Myocyte (in vitro differentiated cells): ENCODE measurements at regions not wholly inside any gene's neighbourhood (a gene's known extent, or its start where the extent isn't known, plus 50 kb on each side); places are given as distances from the start of the nearest gene placed in this dataset.
"Not testable (repeated sequence)": the region's sequence is repeated elsewhere in the genome, so short reads cannot be mapped to it uniquely, and the experiment has no call there.

Experiments used
- DNase-seq: peaks from one replicate; pipeline ENCODE4 v3.0.0-alpha.2; 2012; ENCODE audit warnings: low read depth

DNA sequence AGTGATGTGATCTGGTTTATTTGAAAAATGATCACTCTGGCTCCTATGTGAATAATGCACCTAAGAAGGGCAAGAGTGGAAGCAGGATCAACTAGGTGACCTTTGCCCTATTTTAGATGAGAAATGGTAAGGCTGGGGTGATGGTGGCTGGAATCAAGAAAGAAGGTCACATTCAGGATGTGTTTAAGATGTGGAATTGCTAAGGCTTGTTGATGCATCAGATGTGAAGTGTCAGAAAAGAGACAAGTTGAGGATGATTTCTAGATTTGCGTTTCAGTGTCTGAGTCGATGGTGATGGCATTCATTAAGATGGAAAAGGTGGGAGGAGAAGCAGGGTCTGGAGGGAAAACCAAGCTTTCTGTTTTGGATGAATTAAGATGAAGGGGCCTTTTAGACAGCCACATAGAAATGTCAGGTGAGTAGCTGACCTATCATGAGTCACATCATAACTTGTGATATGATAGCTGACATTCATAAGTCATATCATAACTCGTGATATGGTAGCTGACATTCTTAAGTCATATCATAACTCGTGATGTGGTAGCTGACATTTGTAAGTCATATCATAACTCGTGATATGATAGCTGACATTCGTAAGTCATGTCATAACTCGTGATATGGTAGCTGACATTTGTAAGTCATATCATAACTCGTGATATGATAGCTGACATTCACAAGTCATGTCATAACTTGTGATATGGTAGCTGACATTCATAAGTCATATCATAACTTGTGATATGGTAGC lies 101.2 kb upstream of the SEC11C start:
- no peak for DNase-seq

DNA sequence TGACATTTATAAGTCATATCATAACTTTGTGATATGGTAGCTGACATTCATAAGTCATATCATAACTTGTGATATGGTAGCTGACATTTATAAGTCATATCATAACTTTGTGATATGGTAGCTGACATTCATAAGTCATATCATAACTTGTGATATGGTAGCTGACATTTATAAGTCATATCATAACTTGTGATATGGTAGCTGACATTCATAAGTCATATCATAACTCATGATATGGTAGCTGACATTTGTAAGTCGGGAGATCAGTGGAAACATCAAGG lies 100.7 kb upstream of the SEC11C start:
- DNase-seq, result not testable (repeated sequence)

DNA sequence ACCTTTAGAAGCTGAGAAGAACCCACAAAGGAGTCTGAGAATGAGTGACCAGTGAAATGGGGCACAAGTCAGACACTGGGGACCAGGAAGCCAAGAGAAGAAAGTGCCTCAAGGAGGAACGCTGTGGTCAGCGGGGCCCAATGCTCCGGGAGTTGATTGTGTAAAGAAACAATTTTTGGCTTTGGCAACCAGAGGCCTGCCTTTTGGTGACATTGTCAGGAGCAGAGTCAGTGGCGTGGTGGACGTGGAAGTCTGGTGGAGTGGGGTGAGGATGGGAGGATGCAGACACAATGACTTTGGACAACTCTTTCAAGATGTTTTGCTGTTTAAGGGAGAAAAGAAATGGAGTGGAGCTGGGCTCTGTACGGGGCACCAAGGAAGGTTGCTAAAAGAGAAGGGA lies 100.2 kb upstream of the SEC11C start:
- DNase-seq, result no peak

DNA sequence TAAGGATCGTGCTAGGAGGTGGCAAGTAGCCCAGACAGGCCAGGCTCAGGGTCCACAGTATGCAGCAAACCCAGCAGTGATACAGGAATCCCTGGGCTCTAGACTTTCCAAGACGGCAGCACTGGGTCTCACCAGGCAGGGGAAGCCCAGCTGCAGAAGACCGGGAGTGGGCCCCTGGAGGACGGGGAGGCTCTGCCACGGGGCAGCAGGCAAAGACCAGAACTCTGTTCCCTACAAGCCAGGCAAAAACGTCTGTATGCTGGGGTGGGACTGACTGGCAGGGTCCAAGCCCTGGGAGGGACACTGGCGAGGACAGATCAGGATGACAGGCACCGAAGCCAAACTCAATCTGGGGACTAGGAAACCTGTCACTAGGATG lies 98.9 kb upstream of the SEC11C start:
- DNase-seq, result no peak

DNA sequence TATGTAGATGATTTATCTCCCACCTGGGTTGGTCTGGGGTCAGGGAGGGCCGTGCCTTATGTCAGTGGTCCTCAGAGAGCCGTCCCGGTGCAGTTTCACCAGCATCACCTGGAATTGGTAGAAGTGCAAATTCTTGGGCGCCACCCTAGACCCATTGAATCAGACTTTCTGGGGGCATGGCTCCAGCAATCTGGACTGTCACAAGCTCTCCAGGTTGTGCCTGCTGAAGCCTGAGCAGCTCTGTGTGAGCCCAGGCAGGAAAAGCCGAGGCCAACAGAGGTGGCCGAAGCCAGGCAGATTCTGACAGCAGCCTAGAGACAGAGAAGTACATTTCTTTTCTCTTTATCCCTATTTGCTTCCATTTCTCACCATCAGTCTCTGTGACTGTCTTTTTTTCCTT lies 98.4 kb upstream of the SEC11C start:
- DNase-seq, result no peak

DNA sequence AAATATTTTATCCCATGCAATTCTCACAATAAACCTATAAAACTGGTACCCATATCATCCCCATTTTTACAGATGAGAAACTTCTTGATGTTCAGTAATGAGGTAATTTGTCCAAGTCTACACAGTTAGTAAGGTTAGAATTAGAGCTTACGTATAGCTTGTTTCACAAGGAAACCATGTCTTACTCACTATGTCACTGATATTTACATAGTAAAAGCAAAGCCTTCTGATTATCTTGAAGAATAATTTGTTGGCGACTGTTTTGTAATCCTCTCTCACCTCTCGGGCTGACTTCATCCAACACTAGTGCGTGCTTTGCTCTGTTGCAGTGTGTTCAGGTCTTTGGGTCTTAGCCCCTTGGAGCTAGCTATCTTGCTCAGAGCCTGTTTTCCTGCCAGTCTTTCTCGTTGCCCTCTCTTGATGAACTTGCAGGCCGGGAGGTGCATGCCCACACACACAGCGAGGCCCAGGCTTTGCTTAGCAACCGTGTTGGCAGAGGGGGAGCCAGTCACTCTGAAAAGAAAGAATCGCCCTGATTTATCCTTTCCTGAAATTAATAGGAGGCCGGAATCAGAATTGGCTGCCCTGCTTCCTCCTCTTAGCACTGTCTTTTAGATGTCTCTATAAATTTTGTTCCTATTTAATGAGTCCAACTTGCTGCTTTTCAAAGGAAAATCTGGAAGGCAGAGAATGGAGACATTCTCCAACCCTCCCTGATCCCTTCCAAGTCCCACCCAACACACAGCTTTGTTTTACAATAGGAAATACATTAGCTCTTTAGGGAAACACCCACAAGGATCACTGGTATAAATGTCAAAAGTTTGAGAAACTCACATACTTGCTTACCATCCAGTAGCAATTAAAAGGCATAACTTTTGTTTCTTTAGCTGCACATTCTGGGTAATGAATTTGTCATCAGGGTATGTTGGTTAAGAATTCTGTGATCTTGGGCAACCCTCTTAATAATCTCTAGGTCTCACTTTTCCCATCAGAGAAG lies 97.6 kb upstream of the SEC11C start:
- DNase-seq, result no peak

DNA sequence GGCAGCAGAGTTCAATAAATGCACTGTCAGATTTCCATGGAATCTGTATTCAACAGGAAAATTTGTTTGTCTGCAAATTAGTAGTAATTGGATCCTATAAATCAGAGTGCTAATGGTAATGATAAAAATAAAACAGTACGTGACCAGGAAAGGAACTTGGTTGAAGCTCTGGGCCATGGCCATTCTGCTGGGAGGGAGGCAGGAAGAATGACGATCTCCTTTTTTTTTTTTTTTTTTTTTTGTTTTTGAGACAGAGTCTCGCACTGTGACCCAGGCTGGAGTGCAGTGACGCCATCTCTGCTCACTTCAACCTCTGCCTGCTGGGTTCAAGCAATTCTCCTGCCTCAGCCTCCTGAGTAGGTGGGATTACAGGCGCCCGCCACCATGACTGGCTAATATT lies 94.8 kb upstream of the SEC11C start:
- DNase-seq, result no peak

DNA sequence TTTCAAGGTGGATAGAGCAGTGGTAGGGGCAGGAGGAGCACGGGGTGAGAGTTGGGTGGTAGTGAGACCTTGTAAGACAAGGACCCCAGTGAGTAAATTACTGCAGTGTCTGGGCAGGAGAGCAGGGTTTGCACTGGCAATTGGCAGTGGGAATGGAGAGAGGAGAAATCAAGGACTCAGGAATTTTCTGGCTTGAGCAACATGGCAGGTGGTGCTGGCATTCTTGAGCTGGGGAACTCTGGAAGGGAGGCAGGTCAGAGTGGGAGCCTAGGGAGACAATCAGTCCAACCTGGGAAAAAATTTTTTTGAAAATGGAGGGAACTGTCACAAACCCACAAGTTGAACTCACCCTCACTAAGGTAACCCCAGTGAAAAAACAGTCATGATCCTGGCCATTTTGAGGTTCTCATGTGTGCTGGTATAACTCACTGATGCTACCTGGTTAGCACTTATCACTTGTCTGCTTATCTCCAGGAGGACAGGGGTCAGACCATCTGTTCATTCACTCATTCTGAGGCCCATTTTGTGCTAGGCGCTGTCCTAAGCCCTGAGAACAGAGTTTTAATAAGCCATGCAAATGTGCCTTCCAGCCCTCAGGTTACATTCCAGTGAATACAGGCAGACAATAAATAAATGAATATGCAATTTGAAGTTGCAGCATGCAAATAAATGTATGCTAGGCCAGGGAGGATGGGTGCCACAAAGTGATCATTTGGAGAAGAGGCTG lies 92.2 kb upstream of the SEC11C start:
- DNase-seq, result no peak

DNA sequence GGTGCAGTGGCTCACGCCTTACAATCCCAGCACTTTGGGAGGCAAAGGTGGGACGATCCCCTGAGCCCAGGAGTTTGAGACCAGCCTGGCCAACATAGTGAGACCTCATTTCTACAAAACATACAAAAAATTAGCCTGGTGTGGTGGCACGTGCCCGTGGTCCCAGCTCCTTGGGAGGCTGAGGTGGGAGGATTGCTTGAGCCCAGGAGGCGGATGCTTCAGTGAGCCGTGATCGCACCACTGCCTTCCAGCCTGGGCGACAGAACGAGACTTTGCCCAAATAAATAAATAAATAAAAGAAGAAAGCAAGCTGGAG lies 91.7 kb upstream of the SEC11C start:
- no peak for DNase-seq

DNA sequence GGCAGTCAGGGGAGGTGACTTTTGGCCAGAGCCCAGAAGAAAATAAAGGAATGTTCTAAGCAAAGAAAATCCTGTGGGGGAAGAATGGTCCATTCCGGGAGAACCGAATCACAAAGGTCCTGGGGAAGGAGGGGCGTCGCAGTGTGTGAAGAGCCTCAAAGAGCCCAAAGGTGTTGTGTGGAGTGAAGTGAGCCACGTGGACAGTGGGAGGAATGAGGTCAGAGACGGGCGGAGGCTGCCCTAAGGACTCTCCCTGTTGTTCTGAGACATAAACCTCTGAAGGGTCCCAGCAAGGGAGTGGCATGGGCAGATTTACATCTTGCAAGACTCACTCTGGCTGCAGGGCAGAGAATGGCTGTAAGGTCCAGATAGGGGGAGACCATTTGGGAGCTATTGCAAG lies 91.3 kb upstream of the SEC11C start:
- DNase-seq, result no peak

DNA sequence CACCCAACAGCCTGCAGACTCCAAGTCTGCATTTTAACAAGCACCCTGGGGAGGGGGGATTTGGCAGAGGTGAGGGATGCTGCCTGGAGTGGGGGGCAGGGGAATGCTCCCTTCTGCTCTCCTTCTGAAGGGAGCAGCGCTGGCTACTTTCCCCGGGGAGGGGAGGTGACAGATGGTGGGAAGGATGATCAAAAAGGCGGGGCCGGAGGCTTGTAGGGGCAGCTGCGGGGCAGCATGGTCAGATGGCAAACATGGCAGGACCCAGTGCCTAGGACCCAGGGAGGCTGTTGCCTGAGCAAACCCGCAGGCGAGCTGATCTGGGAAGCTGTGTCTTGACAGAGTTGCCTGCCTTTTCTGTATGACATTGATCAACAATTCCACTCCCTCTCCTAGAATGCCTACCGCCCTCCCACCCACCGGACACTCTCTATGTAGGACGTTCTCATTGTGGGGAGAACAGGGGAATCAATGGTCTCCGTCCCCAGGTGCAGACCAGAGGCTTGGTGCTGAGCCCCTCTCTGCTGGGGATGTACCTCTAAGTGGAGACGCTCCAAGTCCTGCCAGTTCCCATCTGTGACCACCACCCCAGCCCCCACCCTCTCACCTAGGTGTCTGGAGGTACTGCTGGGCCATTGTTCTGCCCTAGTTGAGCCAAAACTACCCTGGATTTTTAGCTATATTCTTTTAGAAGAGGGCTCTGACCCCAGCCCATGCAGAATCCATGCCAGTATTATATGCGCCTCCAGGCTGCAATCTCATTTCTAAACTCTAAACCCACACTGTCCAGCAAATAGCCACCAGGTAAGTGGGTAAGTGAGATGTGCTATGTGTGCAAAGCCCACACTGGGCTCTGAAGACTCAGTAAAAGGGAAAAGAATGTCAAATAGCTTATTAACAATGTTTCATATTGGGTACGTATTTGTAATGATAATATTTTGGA lies 89.7 kb upstream of the SEC11C start:
- peak; percentile 35 for DNase-seq

DNA sequence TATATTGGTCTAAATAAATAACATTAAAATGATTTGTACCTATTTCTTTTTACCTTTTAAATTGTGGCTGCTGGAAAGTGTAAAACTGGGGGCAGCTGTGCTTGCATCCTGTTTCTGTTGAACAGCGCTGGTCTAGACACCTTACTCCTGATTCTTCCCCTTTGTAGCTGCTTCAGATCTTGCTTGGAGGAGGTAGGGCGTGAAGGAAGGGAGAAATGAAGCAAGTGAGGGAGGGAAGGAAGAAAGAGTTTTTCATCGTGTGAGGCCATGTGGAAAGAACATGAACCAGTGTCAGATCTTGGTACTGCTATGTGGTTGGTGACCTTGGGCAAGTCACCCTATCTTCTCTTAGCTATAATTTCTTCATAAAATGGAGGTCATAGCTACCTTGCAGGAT lies 89.0 kb upstream of the SEC11C start:
- no peak for DNase-seq

DNA sequence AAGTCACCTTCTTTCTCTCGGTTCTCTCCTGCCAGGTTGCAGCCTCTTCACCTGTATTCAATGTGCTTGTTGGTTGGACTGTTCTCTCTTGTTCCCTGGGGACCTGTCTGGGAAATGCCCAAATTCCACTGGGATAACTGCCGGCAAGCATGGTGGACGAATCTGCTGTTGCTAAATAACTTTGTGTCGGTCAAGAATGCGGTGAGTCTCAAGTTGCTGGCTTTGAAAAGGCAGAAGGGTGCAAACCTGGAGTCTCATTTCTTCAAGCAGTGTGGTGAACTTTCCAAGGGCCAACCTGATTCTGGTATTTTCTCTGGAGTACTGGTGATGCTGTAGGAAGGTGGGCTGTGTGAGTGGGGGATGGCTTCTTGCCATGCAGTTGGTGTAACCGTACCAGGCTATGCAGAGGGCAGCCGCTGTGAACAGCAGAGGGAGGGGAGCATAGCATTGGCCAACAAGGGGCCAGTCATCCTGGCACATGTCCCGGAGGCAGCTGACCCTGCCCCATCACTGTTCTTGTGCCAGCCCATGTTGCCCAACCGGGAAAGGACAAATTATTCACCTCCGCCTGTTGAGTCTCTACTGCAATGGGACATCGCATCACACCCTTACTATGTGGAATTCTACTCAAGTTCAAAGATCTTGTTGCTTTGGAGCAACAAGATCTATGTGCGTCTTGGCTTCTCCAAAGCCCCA lies 88.1 kb upstream of the SEC11C start:
- DNase-seq, result peak; percentile 44

DNA sequence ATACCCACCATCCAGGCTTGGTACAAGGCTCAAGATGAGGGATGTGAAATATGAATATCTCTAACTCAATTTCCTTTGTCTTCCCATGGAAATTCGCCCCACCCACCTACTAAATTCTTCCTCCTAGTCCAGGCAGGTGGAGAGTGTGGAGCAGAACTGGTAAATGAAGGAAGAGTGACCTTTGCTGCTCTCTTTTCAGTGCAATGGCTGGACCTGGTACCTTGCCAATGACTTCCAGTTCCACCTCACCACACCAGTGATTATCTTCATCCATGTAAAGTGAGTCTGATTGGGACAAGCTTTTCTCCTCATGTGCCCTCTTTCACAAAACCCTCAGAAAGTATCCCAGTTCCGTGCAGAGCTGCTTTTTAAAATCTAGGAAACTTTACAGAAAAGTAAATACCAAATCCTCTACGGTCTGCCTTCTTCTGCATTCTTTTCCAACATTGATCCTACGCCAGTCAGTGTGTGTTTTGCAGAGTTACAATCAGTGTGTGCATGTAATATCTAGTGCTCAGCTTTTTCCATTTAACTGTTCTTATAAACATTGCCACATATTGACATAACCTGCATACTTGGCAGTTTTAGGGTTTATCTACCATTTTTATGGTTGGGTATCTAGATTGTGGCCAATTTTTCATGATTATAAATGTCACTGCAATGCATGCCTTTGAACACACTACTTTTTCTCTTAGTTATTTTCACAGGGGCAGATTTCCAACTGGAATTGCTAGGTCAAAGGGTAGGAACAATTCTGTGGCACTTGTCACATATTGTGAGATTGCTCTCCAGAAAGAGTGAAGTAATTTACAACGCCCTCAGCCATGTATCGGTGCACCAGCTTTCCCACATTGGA lies 86.5 kb upstream of the SEC11C start:
- DNase-seq, result no peak

DNA sequence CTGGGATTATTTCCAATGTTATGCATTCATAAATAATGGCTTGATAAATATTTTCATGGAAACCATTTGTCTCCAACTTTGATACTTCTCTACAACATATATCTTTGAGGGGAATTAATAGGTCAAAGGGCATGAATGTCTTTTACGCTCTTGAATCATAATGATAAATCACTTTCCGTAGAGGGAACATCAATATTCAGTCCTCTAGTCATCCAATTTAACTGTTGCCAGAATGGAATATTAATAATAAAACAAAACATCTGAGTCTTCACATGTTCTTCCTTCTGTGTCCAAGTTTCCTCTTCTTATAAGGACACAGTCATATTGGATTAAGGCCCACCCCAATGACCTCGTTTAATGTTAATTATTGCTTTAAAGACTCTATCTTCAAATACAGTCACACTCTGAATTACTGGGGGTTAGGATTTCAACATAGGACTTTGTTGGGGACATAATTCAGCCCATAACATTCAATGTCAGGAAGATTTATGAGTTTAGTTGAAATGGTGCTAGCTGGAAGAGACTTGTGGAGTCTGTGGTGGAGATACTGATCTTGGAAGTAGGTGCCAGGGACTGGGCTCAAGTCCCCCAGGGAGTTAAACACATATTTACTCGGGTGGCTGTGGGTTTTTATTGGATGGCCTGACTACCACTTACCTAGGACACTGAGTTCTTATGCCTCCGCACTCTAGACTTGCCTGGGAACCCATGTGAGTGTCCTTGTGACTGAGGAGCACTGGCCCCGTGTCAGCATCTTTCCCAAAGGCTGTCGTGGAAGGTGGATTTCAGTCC lies 85.0 kb upstream of the SEC11C start:
- no peak for DNase-seq

DNA sequence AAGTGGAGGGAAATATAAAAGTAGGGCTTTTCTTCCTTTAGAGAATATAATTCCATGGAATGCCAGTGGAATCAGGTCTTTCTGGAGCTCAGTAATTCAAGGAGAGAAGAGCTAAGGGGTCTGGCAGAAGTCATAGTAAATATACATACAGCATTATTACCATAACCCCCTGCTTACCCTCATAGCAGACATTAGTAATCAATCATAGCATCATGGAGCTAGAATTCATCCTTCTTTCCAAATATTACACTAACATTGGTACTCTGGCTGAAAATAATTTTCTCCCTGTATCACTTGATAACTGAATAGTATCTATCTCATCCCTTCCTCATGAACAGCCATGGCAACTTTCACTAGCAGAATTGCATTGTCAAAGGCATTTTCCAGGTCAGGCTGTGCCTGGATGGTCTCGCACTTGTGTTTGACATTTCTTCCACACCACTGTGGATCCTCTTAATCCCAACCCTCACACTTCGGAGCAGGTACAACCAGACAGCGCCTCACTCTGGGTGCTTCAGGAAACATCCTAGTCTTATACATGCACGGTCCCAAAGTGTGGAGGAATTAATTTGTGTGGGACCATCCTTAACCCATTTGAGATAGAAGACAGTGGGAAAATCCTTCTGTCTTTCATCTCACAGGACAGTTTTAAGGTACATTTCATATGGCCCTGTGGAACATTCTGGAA lies 84.2 kb upstream of the SEC11C start:
- DNase-seq, result peak; percentile 6

DNA sequence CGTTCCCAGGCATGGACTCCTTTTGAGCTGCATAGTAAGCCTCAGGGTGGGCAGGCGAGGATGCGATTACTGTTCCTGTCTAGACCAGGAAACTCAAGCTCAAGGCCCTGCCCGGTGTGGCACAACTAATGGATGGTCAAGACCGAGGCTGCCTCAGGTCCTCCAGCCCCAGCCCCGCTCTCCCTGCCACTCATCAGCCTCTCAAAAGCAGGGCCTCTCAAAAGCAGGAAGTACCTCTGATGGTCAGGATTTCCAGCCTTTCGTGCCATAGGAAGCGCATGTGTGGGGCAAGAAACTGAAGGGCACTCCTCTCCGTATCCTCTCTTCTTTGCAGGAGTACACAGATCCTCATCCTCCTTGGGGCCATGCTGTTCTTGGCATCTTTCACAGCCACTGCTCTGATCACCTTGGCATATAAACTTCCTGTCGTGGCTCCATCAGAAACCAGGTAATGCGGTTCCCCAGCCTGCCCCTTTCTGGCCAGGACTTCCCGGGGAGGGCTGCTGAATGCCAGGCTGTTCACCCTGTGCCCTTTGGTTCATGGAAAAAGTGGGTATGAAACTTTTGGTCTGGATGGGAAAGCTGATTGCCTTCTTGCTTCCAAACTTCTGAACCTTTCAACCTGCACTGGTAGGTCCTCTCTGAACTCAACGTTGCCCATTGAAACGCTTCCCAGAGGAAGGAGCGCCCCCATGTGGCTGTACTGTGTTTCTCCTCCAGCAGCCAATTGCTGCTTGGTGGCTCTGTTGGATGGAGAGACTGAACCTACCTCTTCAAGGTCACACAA lies 82.8 kb upstream of the SEC11C start:
- DNase-seq, result peak; percentile 74

DNA sequence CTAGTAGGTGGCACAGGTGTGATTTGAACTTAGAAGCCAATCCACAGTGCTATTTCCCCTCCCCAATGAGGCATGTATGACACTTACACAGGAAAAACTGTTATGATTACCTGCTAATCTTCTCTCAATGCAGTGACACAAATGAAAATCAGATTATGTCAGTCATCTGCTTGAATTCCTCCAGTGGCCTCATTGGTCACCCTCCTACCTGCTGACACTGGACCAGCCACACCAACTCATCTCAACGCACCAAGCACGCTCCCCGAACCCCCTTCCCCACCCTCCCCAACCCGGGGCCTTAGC lies 82.2 kb upstream of the SEC11C start:
- no peak for DNase-seq
